Fibroblast of lung (primary cell): ENCODE measurements at regions not wholly inside any gene's neighbourhood (a gene's known extent, or its start where the extent isn't known, plus 50 kb on each side); places are given as distances from the start of the nearest gene placed in this dataset.

ENCODE experiments used
- CTCF ChIP-seq, 2 donors: IDR thresholded peaks in 1 of 2; conservative IDR thresholded peaks in 1 of 2; 1 replicate in 1 of 2; 2 replicates in 1 of 2; pipeline ENCODE4 v1.5.1; 2011 to 2012; ENCODE audit warnings: low read length in 2 of 2, control low read depth in 1 of 2, inconsistent platforms in 1 of 2, low read depth in 1 of 2, mild to moderate bottlenecking in 1 of 2
- EZH2 ChIP-seq: IDR thresholded peaks from 2 replicates; pipeline ENCODE4 v1.5.1; 2012; ENCODE audit warnings: low read length, control low read depth, mild to moderate bottlenecking; ENCODE audit errors: missing control alignments

GRCh38 chr18:2340335-2340734, 231.0 kb downstream of the METTL4 start:
- TF ChIP-seq CTCF (conservative IDR thresholded peaks at IDR 0.05 in 1 of 2, IDR thresholded peaks at IDR 0.05 in 1 of 2; ENCODE audit: low read depth in 1 of 2, low read length in 2 of 2) (no peak), EZH2 (no peak)
